ENCODE measurements at regions not wholly inside any gene's neighbourhood (a gene's known extent, or its start where the extent isn't known, plus 50 kb on each side); places are given as distances from the start of the nearest gene placed in this dataset.

DNA sequence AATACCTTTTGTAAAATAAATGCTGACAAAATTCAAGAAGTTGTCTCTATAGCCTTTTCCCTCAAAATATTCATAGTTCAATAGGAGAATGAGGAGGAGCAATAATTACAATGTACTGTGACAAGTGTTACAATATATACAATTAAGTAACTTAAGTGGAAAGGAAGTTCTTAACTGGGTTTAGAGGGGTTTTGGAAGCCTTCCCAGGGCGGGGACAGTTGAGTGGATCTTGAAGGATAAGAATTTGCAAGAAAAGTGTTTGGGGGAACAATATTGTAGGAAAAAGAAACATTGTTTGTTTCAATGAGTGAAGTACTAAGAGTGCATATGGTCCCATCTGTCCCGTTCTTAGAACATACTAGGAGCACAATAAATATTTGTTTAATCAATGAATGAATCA, 165.2 kb upstream of the PLSCR5 start (continued):
- TF ChIP-seq MEF2A (IDR thresholded peaks at IDR 0.05; ENCODE audit: borderline replicate concordance, low read depth) (no peak), GATA2 (CRISPR knock-in tag; IDR thresholded peaks at IDR 0.05) (no peak), POLR2AphosphoS5 (IDR thresholded peaks at IDR 0.05; ENCODE audit: low read depth, low read length) (no peak), FOXM1 (IDR thresholded peaks at IDR 0.05; ENCODE audit: low read depth) (no peak)
- TF ChIP-seq, protein P1, sequence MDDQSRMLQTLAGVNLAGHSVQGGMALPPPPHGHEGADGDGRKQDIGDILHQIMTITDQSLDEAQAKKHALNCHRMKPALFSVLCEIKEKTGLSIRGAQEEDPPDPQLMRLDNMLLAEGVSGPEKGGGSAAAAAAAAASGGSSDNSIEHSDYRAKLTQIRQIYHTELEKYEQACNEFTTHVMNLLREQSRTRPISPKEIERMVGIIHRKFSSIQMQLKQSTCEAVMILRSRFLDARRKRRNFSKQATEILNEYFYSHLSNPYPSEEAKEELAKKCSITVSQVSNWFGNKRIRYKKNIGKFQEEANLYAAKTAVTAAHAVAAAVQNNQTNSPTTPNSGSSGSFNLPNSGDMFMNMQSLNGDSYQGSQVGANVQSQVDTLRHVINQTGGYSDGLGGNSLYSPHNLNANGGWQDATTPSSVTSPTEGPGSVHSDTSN (IDR thresholded peaks at IDR 0.05) = no peak
- TF ChIP-seq, protein P2, sequence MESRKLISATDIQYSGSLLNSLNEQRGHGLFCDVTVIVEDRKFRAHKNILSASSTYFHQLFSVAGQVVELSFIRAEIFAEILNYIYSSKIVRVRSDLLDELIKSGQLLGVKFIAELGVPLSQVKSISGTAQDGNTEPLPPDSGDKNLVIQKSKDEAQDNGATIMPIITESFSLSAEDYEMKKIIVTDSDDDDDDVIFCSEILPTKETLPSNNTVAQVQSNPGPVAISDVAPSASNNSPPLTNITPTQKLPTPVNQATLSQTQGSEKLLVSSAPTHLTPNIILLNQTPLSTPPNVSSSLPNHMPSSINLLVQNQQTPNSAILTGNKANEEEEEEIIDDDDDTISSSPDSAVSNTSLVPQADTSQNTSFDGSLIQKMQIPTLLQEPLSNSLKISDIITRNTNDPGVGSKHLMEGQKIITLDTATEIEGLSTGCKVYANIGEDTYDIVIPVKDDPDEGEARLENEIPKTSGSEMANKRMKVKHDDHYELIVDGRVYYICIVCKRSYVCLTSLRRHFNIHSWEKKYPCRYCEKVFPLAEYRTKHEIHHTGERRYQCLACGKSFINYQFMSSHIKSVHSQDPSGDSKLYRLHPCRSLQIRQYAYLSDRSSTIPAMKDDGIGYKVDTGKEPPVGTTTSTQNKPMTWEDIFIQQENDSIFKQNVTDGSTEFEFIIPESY (IDR thresholded peaks at IDR 0.05; ENCODE audit: borderline replicate concordance, low read depth) = no peak

DNA sequence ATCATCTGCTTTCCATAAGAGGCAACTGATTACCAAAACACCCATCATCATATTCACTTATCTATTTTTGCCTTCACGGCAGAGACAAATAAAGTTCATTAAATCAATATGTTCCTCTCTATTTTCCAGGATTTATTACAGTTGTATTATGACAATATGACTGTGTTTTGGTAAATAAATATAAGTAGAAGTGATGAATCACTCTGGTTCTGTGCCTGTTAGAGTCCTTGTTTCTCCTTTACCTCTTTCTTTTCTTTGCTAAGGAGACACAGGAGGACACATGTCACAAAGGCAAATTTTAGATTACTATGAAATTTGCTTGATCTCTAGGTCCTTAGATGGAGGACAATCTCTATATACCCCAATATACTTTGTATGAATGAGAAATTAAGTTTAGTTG, 152.6 kb upstream of the PLSCR5 start:
- CTCF ChIA-PET = no interaction called here

More for the DNA sequence above, 152.6 kb upstream of the PLSCR5 start:
- POLR2A ChIA-PET = no interaction called here
- H3K36me3 ChIP-seq (replicated peaks in 1 of 2; ENCODE audit: control insufficient read depth in 1 of 2, insufficient read depth in 2 of 2, low read length in 1 of 2) = no peaks in the 10 kb centered on the region
- no peaks in the 10 kb centered on the region for H3K79me2 ChIP-seq (ENCODE audit: insufficient read depth)
- H3K9me2 ChIP-seq = no peaks in the 10 kb centered on the region
- WGBS (ENCODE audit: low lambda C conversion rate) = 8% methylated on average over 1 of the region's 1 CpG
- H3K9me3 ChIP-seq = no peaks in the 10 kb centered on the region
- H2AFZ ChIP-seq (ENCODE audit: low read depth) = no peak overlapping the region
- no peak overlapping the region for H3K27ac ChIP-seq (ENCODE audit: low read depth in 2 of 2, low read length in 1 of 2)
- H3K4me2 ChIP-seq = no peak overlapping the region
- no peak overlapping the region for H3K9ac ChIP-seq
- TF ChIP-seq NRF1 (IDR thresholded peaks at IDR 0.05; ENCODE audit: low read depth, low read length) = no peak
- no peak for TF ChIP-seq GABPA (IDR thresholded peaks at IDR 0.05; ENCODE audit: low read depth)
- no peak for TF ChIP-seq TCF12 (IDR thresholded peaks at IDR 0.05)
- TF ChIP-seq, protein P1 (IDR thresholded peaks at IDR 0.05) = no peak
- TF ChIP-seq, protein P3, sequence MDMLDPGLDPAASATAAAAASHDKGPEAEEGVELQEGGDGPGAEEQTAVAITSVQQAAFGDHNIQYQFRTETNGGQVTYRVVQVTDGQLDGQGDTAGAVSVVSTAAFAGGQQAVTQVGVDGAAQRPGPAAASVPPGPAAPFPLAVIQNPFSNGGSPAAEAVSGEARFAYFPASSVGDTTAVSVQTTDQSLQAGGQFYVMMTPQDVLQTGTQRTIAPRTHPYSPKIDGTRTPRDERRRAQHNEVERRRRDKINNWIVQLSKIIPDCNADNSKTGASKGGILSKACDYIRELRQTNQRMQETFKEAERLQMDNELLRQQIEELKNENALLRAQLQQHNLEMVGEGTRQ (IDR thresholded peaks at IDR 0.05; ENCODE audit: borderline replicate concordance, low read depth, low read length) = no peak
- TF ChIP-seq FOXJ3 (CRISPR knock-in tag; IDR thresholded peaks at IDR 0.05) = no peak
- TF ChIP-seq TAF1 (IDR thresholded peaks at IDR 0.05; ENCODE audit: borderline replicate concordance, low read depth, low read length) = no peak
- TF ChIP-seq EP300 (IDR thresholded peaks at IDR 0.05; ENCODE audit: borderline replicate concordance in 1 of 2, low read depth in 1 of 2, low read length in 1 of 2) = no peak
- no peaks in the 10 kb centered on the region for H3K27me3 ChIP-seq (ENCODE audit: insufficient read depth)
- H4K20me1 ChIP-seq (ENCODE audit: insufficient read depth) = no peaks in the 10 kb centered on the region
- no peak for DNase-seq
- H3K4me1 ChIP-seq (ENCODE audit: control insufficient read depth in 1 of 2, insufficient read depth in 2 of 2, low read depth in 1 of 2, low read length in 1 of 2) = no peaks in the 10 kb centered on the region
- no peaks in the 10 kb centered on the region for H3F3A ChIP-seq (replicated peaks; ENCODE audit: insufficient read depth)
- H3K4me3 ChIP-seq (ENCODE audit: low read depth in 2 of 2, low read length in 1 of 2) = no peak overlapping the region

All from SK-N-SH (cell line).